ENCODE measurements at regions not wholly inside any gene's neighbourhood (a gene's known extent, or its start where the extent isn't known, plus 50 kb on each side); places are given as distances from the start of the nearest gene placed in this dataset.

DNA sequence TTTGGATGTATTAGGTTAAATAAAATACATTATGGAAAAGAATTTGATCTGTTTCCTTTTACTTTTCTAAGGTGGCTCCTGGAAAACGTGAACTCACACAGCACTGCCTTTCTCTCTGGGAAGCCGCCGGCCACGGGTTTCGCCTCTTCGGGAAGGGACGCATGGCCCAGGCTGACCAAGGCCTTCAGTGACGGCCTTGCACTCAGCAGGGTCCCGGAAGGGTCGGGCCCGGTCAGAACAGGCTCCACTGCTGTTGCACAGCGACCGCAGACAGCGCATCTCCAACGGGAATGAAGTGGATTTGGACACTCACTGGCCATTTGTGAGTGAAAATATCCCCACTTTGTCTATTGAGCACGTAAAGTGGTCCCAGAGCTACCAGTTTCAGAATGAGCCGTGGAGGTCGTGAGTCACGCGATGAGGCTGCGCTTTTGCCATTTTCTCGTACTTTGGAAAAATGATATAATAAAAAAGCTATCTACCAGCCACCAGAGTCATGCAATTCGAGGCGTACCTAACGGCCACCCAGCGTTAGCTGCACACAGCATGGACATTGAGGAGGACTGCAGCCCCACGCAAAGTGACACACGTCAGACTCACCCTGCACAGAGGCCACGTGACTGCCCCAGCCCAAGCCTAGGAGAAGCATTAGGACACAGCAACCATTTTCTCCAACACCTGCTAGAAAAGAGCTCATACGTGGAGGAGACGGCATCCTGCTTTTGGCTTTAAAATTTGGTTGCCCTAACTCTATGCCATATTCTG, 244.3 kb downstream of the TTLL2 start:
- no peak for TF ChIP-seq POLR2A (IDR thresholded peaks at IDR 0.05)
- TF ChIP-seq, protein P1, sequence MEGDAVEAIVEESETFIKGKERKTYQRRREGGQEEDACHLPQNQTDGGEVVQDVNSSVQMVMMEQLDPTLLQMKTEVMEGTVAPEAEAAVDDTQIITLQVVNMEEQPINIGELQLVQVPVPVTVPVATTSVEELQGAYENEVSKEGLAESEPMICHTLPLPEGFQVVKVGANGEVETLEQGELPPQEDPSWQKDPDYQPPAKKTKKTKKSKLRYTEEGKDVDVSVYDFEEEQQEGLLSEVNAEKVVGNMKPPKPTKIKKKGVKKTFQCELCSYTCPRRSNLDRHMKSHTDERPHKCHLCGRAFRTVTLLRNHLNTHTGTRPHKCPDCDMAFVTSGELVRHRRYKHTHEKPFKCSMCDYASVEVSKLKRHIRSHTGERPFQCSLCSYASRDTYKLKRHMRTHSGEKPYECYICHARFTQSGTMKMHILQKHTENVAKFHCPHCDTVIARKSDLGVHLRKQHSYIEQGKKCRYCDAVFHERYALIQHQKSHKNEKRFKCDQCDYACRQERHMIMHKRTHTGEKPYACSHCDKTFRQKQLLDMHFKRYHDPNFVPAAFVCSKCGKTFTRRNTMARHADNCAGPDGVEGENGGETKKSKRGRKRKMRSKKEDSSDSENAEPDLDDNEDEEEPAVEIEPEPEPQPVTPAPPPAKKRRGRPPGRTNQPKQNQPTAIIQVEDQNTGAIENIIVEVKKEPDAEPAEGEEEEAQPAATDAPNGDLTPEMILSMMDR (IDR thresholded peaks at IDR 0.05), result no peak
